PC-9 (cell line): ENCODE measurements at regions not wholly inside any gene's neighbourhood (a gene's known extent, or its start where the extent isn't known, plus 50 kb on each side); places are given as distances from the start of the nearest gene placed in this dataset.

Source experiments
- EZH2 ChIP-seq: fragments of 200-600 bp; sonication (generic); IDR thresholded peaks from 2 replicates; pipeline ENCODE4 v1.8.0; 2017; ENCODE audit warnings: antibody characterized with exemption, low read depth
- TF ChIP-seq, protein P1 (sequence below): fragments of 200-600 bp; sonication (generic); conservative IDR thresholded peaks from 2 replicates; pipeline ENCODE4 v1.6.1; 2017; ENCODE audit warnings: mixed run types, antibody characterized with exemption, mild to moderate bottlenecking, moderate library complexity

DNA sequence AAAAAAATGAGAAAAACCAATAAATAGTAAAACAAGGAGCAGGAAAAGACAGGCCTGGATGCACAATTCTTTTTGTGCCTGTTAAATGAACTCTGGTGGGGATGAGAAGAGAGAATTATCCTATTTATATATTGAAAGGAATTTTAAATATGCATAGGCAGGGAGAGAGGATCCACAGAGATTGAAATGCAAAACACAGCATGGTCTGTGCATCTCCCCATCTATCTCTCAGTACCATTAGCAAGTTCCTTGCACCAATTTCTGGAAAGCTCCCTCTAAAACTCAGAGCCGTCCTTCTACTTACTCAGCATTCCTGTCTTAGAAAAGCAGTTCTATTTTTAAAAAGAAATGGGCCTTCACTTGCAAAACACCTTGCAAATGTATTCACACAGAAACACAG lies 502.3 kb upstream of the KLHL29 start:
- TF ChIP-seq, protein P1, sequence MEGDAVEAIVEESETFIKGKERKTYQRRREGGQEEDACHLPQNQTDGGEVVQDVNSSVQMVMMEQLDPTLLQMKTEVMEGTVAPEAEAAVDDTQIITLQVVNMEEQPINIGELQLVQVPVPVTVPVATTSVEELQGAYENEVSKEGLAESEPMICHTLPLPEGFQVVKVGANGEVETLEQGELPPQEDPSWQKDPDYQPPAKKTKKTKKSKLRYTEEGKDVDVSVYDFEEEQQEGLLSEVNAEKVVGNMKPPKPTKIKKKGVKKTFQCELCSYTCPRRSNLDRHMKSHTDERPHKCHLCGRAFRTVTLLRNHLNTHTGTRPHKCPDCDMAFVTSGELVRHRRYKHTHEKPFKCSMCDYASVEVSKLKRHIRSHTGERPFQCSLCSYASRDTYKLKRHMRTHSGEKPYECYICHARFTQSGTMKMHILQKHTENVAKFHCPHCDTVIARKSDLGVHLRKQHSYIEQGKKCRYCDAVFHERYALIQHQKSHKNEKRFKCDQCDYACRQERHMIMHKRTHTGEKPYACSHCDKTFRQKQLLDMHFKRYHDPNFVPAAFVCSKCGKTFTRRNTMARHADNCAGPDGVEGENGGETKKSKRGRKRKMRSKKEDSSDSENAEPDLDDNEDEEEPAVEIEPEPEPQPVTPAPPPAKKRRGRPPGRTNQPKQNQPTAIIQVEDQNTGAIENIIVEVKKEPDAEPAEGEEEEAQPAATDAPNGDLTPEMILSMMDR: no peak
- TF ChIP-seq EZH2: no peak
